ENCODE measurements at regions not wholly inside any gene's neighbourhood (a gene's known extent, or its start where the extent isn't known, plus 50 kb on each side); places are given as distances from the start of the nearest gene placed in this dataset.

GRCh38 chr18:52277785-52278184 is 62.2 kb upstream of the DCC start:
- H3K4me3 ChIP-seq (ENCODE audit: low read depth, low read length): no peak overlapping the region
- DNase-seq (ENCODE audit: low read depth): no peak
- TF ChIP-seq CTCF (IDR thresholded peaks at IDR 0.05; ENCODE audit: low read depth, low read length, missing control alignments): no peak

- no peak for TF ChIP-seq CTCF (IDR thresholded peaks at IDR 0.05; ENCODE audit: low read depth, low read length, missing control alignments)
- no peak for DNase-seq (ENCODE audit: low read depth)
Observed at GRCh38 chr18:52278191-52278590, 61.8 kb upstream of the DCC start.

GRCh38 chr18:52280702-52281101 is 59.3 kb upstream of the DCC start:
- H3K4me3 ChIP-seq (ENCODE audit: low read depth, low read length): no peak overlapping the region
- no peak for DNase-seq (ENCODE audit: low read depth)
- TF ChIP-seq CTCF (IDR thresholded peaks at IDR 0.05; ENCODE audit: low read depth, low read length, missing control alignments): no peak

More at GRCh38 chr18:52278191-52278590, 61.8 kb upstream of the DCC start:
- no peak overlapping the region for H3K4me3 ChIP-seq (ENCODE audit: low read depth, low read length)

- H3K4me3 ChIP-seq (ENCODE audit: low read depth, low read length): no peak overlapping the region
- DNase-seq (ENCODE audit: low read depth): no peak
- TF ChIP-seq CTCF (IDR thresholded peaks at IDR 0.05; ENCODE audit: low read depth, low read length, missing control alignments): no peak
Observed at GRCh38 chr18:52283927-52284326, 56.1 kb upstream of the DCC start.

GRCh38 chr18:52286675-52287074 is 53.3 kb upstream of the DCC start:
- H3K4me3 ChIP-seq (ENCODE audit: low read depth, low read length): no peak overlapping the region
- TF ChIP-seq CTCF (IDR thresholded peaks at IDR 0.05; ENCODE audit: low read depth, low read length, missing control alignments): no peak
- no peak for DNase-seq (ENCODE audit: low read depth)

GRCh38 chr18:52287151-52287550 is 52.8 kb upstream of the DCC start:
- TF ChIP-seq CTCF (IDR thresholded peaks at IDR 0.05; ENCODE audit: low read depth, low read length, missing control alignments): no peak
- DNase-seq (ENCODE audit: low read depth): no peak
- no peak overlapping the region for H3K4me3 ChIP-seq (ENCODE audit: low read depth, low read length)

- TF ChIP-seq CTCF (IDR thresholded peaks at IDR 0.05; ENCODE audit: low read depth, low read length, missing control alignments): peak; percentile 83
- peak; percentile 3 for DNase-seq (ENCODE audit: low read depth)
- H3K4me3 ChIP-seq (ENCODE audit: low read depth, low read length): no peak overlapping the region
Observed at GRCh38 chr18:52288403-52289004, 51.5 kb upstream of the DCC start.

Measured in GM12864 (cell line).